ENCODE measurements at regions not wholly inside any gene's neighbourhood (a gene's known extent, or its start where the extent isn't known, plus 50 kb on each side); places are given as distances from the start of the nearest gene placed in this dataset.
"Not testable (repeated sequence)": the region's sequence is repeated elsewhere in the genome, so short reads cannot be mapped to it uniquely, and the experiment has no call there.

DNA sequence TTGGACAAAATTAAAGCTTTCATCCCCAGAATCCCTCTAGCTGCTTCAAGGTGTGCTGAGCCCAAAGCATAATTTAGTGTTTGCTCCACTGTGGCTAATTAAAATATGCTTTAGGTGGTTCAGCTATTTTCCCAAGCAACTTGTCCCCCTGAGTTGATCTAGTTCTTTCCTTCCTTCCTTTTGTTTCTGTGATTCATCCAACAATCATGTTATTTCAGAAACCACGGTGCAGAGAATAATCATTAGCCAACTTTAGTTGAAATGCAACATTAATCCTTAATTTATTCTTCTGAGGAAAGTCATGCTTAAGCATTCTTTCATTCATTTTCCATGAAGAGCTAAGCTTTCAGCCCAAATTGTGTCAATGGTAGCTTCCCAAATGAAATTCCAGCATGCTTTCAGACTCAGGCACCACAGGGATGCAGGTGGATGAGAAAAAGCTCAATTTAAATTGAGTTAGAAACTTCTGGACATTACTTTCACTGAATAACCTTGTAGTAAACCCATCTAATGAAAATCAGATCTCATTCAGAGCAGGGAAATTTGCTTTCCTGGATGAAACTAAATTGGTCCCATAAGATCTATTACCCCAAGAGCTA lies 209.0 kb upstream of the NT5E start:
- H3K4me1 ChIP-seq, result no peaks in the 10 kb centered on the region
- no peak for TF ChIP-seq CTCF (IDR thresholded peaks at IDR 0.05)
- H3K4me3 ChIP-seq, result no peak overlapping the region
- no peak overlapping the region for H3K9ac ChIP-seq (ENCODE audit: low read depth in 2 of 2, low read length in 2 of 2)
- H3K36me3 ChIP-seq, result no peaks in the 10 kb centered on the region
- DNase-seq, result no peak
- no peaks in the 10 kb centered on the region for H3K9me3 ChIP-seq
- no peaks in the 10 kb centered on the region for H3K27me3 ChIP-seq
- no peak overlapping the region for H3K27ac ChIP-seq
- intact Hi-C loops (cut with DNase I), result no loop called here

GRCh38 chr6:85237478-85237877 lies 212.4 kb upstream of the NT5E start:
- Histone ChIP-seq H3K27ac (no peak overlapping the region), H3K36me3 (no peaks in the 10 kb centered on the region), H3K4me1 (no peaks in the 10 kb centered on the region), H3K9me3 (no peaks in the 10 kb centered on the region), H3K27me3 (no peaks in the 10 kb centered on the region), H3K4me3 (no peak overlapping the region), H3K9ac (ENCODE audit: low read depth in 2 of 2, low read length in 2 of 2) (no peak overlapping the region)
- intact Hi-C loops (cut with DNase I), result no loop called here
- no peak for DNase-seq
- no peak for TF ChIP-seq CTCF (IDR thresholded peaks at IDR 0.05)

- Histone ChIP-seq H3K36me3 (no peaks in the 10 kb centered on the region), H3K27ac (no peak overlapping the region), H3K9me3 (no peaks in the 10 kb centered on the region), H3K4me1 (no peaks in the 10 kb centered on the region), H3K27me3 (no peaks in the 10 kb centered on the region), H3K9ac (ENCODE audit: low read depth in 2 of 2, low read length in 2 of 2) (no peak overlapping the region), H3K4me3 (no peak overlapping the region)
- intact Hi-C loops (cut with DNase I), result no loop called here
- no peak for DNase-seq
- TF ChIP-seq CTCF (IDR thresholded peaks at IDR 0.05), result no peak
These were observed 213.2 kb upstream of the NT5E start for GRCh38 chr6:85236636-85237035.

DNA sequence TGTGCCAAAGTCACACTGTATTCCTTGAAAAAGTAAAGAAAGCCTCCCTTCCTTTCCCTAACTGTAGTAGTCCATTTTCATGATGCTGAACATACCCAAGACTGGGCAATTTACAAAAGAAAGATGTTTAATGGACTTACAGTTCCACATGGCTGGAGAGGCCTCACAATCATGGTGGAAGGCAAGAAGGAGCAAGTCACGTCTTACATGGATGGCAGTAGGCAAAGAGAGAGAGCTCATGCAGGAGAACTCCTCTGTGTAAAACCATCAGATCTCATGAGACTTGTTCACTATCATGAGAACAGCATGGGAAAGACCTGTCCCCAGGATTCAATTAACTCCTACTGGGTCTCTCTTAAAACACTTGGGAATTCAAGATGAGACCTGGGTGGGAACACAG lies 222.5 kb upstream of the NT5E start:
- H3K36me3 ChIP-seq; H3K27ac ChIP-seq; H3K9ac ChIP-seq (ENCODE audit: low read depth in 2 of 2, low read length in 2 of 2); H3K27me3 ChIP-seq; H3K4me3 ChIP-seq; H3K9me3 ChIP-seq; H3K4me1 ChIP-seq; DNase-seq; intact Hi-C loops (cut with DNase I): not testable (repeated sequence)

GRCh38 chr6:85212794-85213193 lies 237.1 kb upstream of the NT5E start:
- intact Hi-C loops (cut with DNase I); H3K9me3 ChIP-seq; H3K27ac ChIP-seq; H3K36me3 ChIP-seq; H3K9ac ChIP-seq (ENCODE audit: low read depth in 2 of 2, low read length in 2 of 2); H3K27me3 ChIP-seq; DNase-seq; H3K4me3 ChIP-seq; H3K4me1 ChIP-seq: not testable (repeated sequence)

- no peak overlapping the region for H3K27ac ChIP-seq
- no peak overlapping the region for H3K4me3 ChIP-seq
- intact Hi-C loops (cut with DNase I), result no loop called here
- H3K36me3 ChIP-seq, result no peaks in the 10 kb centered on the region
- TF ChIP-seq CTCF (IDR thresholded peaks at IDR 0.05), result no peak
- H3K9ac ChIP-seq (ENCODE audit: low read depth in 2 of 2, low read length in 2 of 2), result no peak overlapping the region
- H3K9me3 ChIP-seq, result no peaks in the 10 kb centered on the region
- H3K4me1 ChIP-seq, result no peaks in the 10 kb centered on the region
- no peak for DNase-seq
- no peaks in the 10 kb centered on the region for H3K27me3 ChIP-seq
These were observed 254.6 kb upstream of the NT5E start for GRCh38 chr6:85195243-85195642.

Data from colonic mucosa (tissue), 4 donors.